ENCODE measurements at regions not wholly inside any gene's neighbourhood (a gene's known extent, or its start where the extent isn't known, plus 50 kb on each side); places are given as distances from the start of the nearest gene placed in this dataset.

DNA sequence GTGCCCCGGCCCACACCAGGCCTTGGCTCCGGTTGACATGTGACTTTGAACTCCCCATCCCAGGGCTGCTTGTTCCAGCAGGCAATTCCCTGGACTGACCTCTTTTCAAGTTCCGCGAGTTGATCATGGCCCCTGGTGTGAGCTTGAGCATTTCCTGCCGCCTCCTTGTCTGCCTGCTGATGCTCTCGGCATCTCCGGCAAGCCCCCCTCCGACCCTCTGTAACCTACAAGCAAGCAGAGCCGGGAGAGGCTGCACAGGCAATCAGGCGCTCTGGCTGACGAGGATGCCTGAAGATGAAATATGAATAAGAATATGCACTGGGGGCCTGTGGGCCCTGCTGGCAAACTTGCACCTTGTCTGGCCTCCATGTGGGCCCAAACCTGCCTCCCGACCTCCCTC, 304.9 kb upstream of the MKI67 start:
- Histone ChIP-seq H3K9ac (no peak overlapping the region), H3F3A (ENCODE audit: low read depth) (no peaks in the 10 kb centered on the region), H3K27ac (no peak overlapping the region), H3K9me3 (ENCODE audit: low read depth) (no peaks in the 10 kb centered on the region), H2AFZ (replicated peaks) (no peak overlapping the region), H3K36me3 (no peaks in the 10 kb centered on the region), H3K79me2 (ENCODE audit: low read depth) (no peaks in the 10 kb centered on the region), H3K4me2 (no peak overlapping the region), H3K4me1 (peaks cover 7% of the 10 kb centered on the region), H3K27me3 (no peaks in the 10 kb centered on the region), H3K4me3 (no peak overlapping the region), H4K20me1 (ENCODE audit: low read depth) (no peaks in the 10 kb centered on the region)
- Mint-ChIP-seq H3K27me3 (ENCODE audit: insufficient read depth, low read depth) (peaks cover 2% of the 10 kb centered on the region), H3K27ac (no peak overlapping the region), H3K36me3 (no peaks in the 10 kb centered on the region), H3K9me3 (no peaks in the 10 kb centered on the region), H3K4me3 (no peak overlapping the region), H3K4me1 (peaks cover 31% of the 10 kb centered on the region)
- TF ChIP-seq EZH2phosphoT487 (IDR thresholded peaks at IDR 0.05) (no peak), EZH2 (IDR thresholded peaks at IDR 0.05) (no peak), CTCF (IDR thresholded peaks at IDR 0.05) (no peak)
- DNase-seq (ENCODE audit: low spot score), result no peak

DNA sequence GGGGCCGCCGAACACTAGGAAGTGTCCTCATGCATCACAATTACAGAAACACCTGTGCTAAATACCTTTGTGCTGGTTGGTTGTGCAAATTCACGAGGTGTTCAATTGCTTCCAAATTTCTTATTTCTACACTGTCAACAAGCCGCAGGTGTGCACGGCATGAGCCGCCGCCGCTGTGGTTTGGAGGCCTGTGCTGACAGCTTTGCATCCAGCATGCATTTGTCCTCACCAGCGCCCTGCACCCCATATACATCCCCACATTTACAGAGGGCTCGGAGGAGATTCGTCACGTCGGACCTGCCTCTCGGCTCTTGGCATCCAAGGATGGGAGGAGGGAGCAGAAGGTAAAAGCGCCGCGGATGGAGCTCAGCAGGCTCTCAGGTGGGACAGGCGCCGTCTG, 305.3 kb upstream of the MKI67 start:
- peaks cover 34% of the 10 kb centered on the region for H3K4me1 Mint-ChIP-seq
- no peak for DNase-seq (ENCODE audit: low spot score)
- H3K27me3 Mint-ChIP-seq (ENCODE audit: insufficient read depth, low read depth), result peaks cover 2% of the 10 kb centered on the region
- no peak overlapping the region for H3K9ac ChIP-seq
- H3K79me2 ChIP-seq (ENCODE audit: low read depth), result no peaks in the 10 kb centered on the region
- no peaks in the 10 kb centered on the region for H3K36me3 ChIP-seq
- H3F3A ChIP-seq (ENCODE audit: low read depth), result no peaks in the 10 kb centered on the region
- no peak overlapping the region for H3K4me2 ChIP-seq
- H4K20me1 ChIP-seq (ENCODE audit: low read depth), result no peaks in the 10 kb centered on the region
- H3K9me3 ChIP-seq (ENCODE audit: low read depth), result no peaks in the 10 kb centered on the region
- H3K27me3 ChIP-seq, result no peaks in the 10 kb centered on the region
- H3K27ac Mint-ChIP-seq, result no peak overlapping the region
- H3K27ac ChIP-seq, result no peak overlapping the region
- H3K4me3 Mint-ChIP-seq, result no peak overlapping the region
- no peaks in the 10 kb centered on the region for H3K9me3 Mint-ChIP-seq
- no peak overlapping the region for H2AFZ ChIP-seq (replicated peaks)
- no peak overlapping the region for H3K4me3 ChIP-seq
- H3K4me1 ChIP-seq, result peaks cover 7% of the 10 kb centered on the region
- no peak for TF ChIP-seq CTCF (IDR thresholded peaks at IDR 0.05)
- TF ChIP-seq EZH2 (IDR thresholded peaks at IDR 0.05), result no peak
- TF ChIP-seq EZH2phosphoT487 (IDR thresholded peaks at IDR 0.05), result no peak
- H3K36me3 Mint-ChIP-seq, result no peaks in the 10 kb centered on the region

DNA sequence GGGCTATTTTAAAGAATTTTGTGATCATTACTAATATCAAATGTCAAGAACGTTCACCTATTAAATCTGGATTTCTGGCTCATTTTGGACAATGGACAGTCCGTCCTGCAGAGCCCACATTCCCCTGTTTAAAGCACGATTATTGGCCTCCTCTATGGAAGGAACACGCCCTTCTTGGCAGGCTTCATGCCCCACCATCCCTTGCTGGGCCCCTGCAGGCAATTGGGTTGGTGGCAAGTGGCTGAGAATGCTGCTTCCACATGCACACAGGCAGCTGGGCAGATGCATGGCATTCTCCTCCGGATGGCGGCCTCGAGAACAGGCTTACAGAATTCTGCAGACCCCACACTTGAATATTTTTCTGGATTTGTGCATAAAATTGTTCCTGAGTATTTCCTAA, 305.8 kb upstream of the MKI67 start:
- H3K4me3 ChIP-seq, result no peak overlapping the region
- Mint-ChIP-seq H3K4me3 (no peak overlapping the region), H3K27ac (no peak overlapping the region), H3K36me3 (no peaks in the 10 kb centered on the region), H3K9me3 (no peaks in the 10 kb centered on the region), H3K27me3 (ENCODE audit: insufficient read depth, low read depth) (peaks cover 2% of the 10 kb centered on the region), H3K4me1 (peaks cover 34% of the 10 kb centered on the region)
- H3K27me3 ChIP-seq, result no peaks in the 10 kb centered on the region
- TF ChIP-seq EZH2phosphoT487 (IDR thresholded peaks at IDR 0.05) (no peak), EZH2 (IDR thresholded peaks at IDR 0.05) (no peak), CTCF (IDR thresholded peaks at IDR 0.05) (no peak)
- H3K27ac ChIP-seq, result no peak overlapping the region
- H3K4me1 ChIP-seq, result peaks cover 7% of the 10 kb centered on the region
- H3F3A ChIP-seq (ENCODE audit: low read depth), result no peaks in the 10 kb centered on the region
- no peaks in the 10 kb centered on the region for H4K20me1 ChIP-seq (ENCODE audit: low read depth)
- no peak overlapping the region for H3K4me2 ChIP-seq
- no peaks in the 10 kb centered on the region for H3K9me3 ChIP-seq (ENCODE audit: low read depth)
- no peak overlapping the region for H2AFZ ChIP-seq (replicated peaks)
- H3K9ac ChIP-seq, result no peak overlapping the region
- H3K36me3 ChIP-seq, result no peaks in the 10 kb centered on the region
- H3K79me2 ChIP-seq (ENCODE audit: low read depth), result no peaks in the 10 kb centered on the region
- no peak for DNase-seq (ENCODE audit: low spot score)

- H4K20me1 ChIP-seq (ENCODE audit: low read depth), result no peaks in the 10 kb centered on the region
- DNase-seq (ENCODE audit: low spot score), result no peak
- Mint-ChIP-seq H3K4me3 (no peak overlapping the region), H3K27ac (no peak overlapping the region), H3K9me3 (no peaks in the 10 kb centered on the region), H3K27me3 (ENCODE audit: insufficient read depth, low read depth) (peaks cover 2% of the 10 kb centered on the region), H3K36me3 (no peaks in the 10 kb centered on the region), H3K4me1 (peaks cover 34% of the 10 kb centered on the region)
- H2AFZ ChIP-seq (replicated peaks), result no peak overlapping the region
- TF ChIP-seq EZH2 (IDR thresholded peaks at IDR 0.05) (no peak), EZH2phosphoT487 (IDR thresholded peaks at IDR 0.05) (no peak), CTCF (IDR thresholded peaks at IDR 0.05) (no peak)
- H3K27ac ChIP-seq, result no peak overlapping the region
- H3K79me2 ChIP-seq (ENCODE audit: low read depth), result no peaks in the 10 kb centered on the region
- H3K4me1 ChIP-seq, result peaks cover 7% of the 10 kb centered on the region
- no peak overlapping the region for H3K4me3 ChIP-seq
- no peaks in the 10 kb centered on the region for H3K9me3 ChIP-seq (ENCODE audit: low read depth)
- no peaks in the 10 kb centered on the region for H3K36me3 ChIP-seq
- H3K4me2 ChIP-seq, result no peak overlapping the region
- no peaks in the 10 kb centered on the region for H3K27me3 ChIP-seq
- no peaks in the 10 kb centered on the region for H3F3A ChIP-seq (ENCODE audit: low read depth)
- no peak overlapping the region for H3K9ac ChIP-seq
These were observed 306.2 kb upstream of the MKI67 start for GRCh38 chr10:128432423-128432822.
